Epithelial cell of esophagus (primary cell): ENCODE measurements at regions not wholly inside any gene's neighbourhood (a gene's known extent, or its start where the extent isn't known, plus 50 kb on each side); places are given as distances from the start of the nearest gene placed in this dataset.

Experiments
- DNase-seq: peaks from one replicate; pipeline ENCODE4 v3.0.0; 2010; ENCODE audit warnings: low read depth
- H3K4me3 ChIP-seq: 2 replicates; pipeline ENCODE4 v1.5.1; 2011; ENCODE audit warnings: mild to moderate bottlenecking, low read length, control low read depth
- CTCF ChIP-seq: IDR thresholded peaks from 2 replicates; pipeline ENCODE4 v1.5.1; 2011; ENCODE audit warnings: low read depth, mild to moderate bottlenecking, low read length, control low read depth, inconsistent platforms; ENCODE audit not compliant: insufficient read depth; ENCODE audit errors: missing control alignments

- H3K4me3 ChIP-seq = no peak overlapping the region
- no peak for TF ChIP-seq CTCF
- DNase-seq = peak; percentile 1
These were observed 239.9 kb upstream of the PAPPA start for GRCh38 chr9:115913696-115914095.

GRCh38 chr9:115914291-115914690, 239.3 kb upstream of the PAPPA start:
- DNase-seq = no peak
- no peak for TF ChIP-seq CTCF
- H3K4me3 ChIP-seq = no peak overlapping the region

- DNase-seq = no peak
- H3K4me3 ChIP-seq = no peak overlapping the region
- no peak for TF ChIP-seq CTCF
These were observed 232.3 kb upstream of the PAPPA start for GRCh38 chr9:115921301-115921700.

GRCh38 chr9:115922444-115922843, 231.1 kb upstream of the PAPPA start:
- no peak overlapping the region for H3K4me3 ChIP-seq
- no peak for DNase-seq
- TF ChIP-seq CTCF = no peak

GRCh38 chr9:115923410-115923809, 230.2 kb upstream of the PAPPA start:
- no peak for TF ChIP-seq CTCF

GRCh38 chr9:115923903-115924668, 229.5 kb upstream of the PAPPA start:
- H3K4me3 ChIP-seq = no peak overlapping the region
- DNase-seq = peak; percentile 4
- no peak for TF ChIP-seq CTCF

More at GRCh38 chr9:115923410-115923809, 230.2 kb upstream of the PAPPA start:
- H3K4me3 ChIP-seq = no peak overlapping the region
- no peak for DNase-seq

GRCh38 chr9:115924669-115924987, 229.0 kb upstream of the PAPPA start:
- H3K4me3 ChIP-seq = no peak overlapping the region
- DNase-seq = no peak
- no peak for TF ChIP-seq CTCF
